ENCODE measurements at regions not wholly inside any gene's neighbourhood (a gene's known extent, or its start where the extent isn't known, plus 50 kb on each side); places are given as distances from the start of the nearest gene placed in this dataset.

DNA sequence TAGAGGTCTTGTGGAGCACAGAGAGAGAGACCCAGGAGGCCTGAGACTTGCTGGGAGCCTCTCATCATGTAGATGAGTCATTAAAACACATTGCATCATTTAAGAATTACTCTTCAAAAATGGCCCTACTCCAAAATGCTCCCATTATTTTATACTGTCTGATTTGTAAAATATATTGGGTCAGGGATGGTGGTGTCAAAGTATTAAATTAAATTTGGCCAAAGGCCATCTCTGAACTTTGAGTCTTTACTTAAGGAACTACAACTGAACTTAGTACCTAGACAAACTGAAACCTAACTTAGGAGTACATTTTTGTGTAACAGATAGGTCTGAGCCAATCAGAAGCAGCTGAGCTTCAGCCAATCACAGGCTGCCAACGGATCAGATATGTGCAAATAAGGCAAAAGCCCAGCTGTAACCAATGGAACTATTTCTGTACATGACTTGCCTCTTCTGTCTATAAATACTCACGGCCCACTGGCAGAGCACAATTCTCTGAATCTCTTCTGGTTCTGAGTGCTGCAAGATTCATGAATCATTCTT, 657.2 kb downstream of the TLE1 start:
- no peak for TF ChIP-seq CTCF (IDR thresholded peaks at IDR 0.05)
- no peak for TF ChIP-seq POLR2A (IDR thresholded peaks at IDR 0.05)

Data from body of pancreas (tissue), 4 donors.